Tibial nerve (tissue), 3 donors: ENCODE measurements at regions not wholly inside any gene's neighbourhood (a gene's known extent, or its start where the extent isn't known, plus 50 kb on each side); places are given as distances from the start of the nearest gene placed in this dataset.

ENCODE experiments used
- CTCF ChIP-seq, 5 experiments: fragments of 200-600 bp in 3 of 5; fragments of 450-650 bp in 2 of 5; sonication (generic) in 3 of 5; IDR thresholded peaks; one replicate each; pipeline ENCODE4 v1.5.1; 2016 to 2019; ENCODE audit warnings: antibody characterized with exemption in 5 of 5, mild to moderate bottlenecking in 3 of 5, moderate library complexity in 2 of 5
- POLR2A ChIP-seq, 2 donors: fragments of 450-650 bp; IDR thresholded peaks; one replicate each; pipeline ENCODE4 v1.6.1; 2017; ENCODE audit warnings: antibody characterized with exemption in 2 of 2, mild to moderate bottlenecking in 2 of 2, moderate library complexity in 2 of 2

GRCh38 chr2:195162194-195162593 lies 494.8 kb upstream of the SLC39A10 start:
- no peak for TF ChIP-seq CTCF (IDR thresholded peaks at IDR 0.05)
- no peak for TF ChIP-seq POLR2A (IDR thresholded peaks at IDR 0.05)
